PFSK-1 (cell line): ENCODE measurements at regions not wholly inside any gene's neighbourhood (a gene's known extent, or its start where the extent isn't known, plus 50 kb on each side); places are given as distances from the start of the nearest gene placed in this dataset.

Experiments
- FOXP2 ChIP-seq: optimal IDR thresholded peaks from 2 replicates; pipeline ENCODE3; 2011; ENCODE audit warnings: borderline replicate concordance, control low read depth, inconsistent platforms; ENCODE audit not compliant: insufficient read depth; ENCODE audit errors: extremely low read length, extremely low read depth
- POLR2AphosphoS5 ChIP-seq: IDR thresholded peaks from 2 replicates; pipeline ENCODE4 v1.6.1; 2012; ENCODE audit warnings: low read depth, mild to moderate bottlenecking, control low read depth, low read length, moderate library complexity
- SIN3A ChIP-seq: IDR thresholded peaks from 2 replicates; pipeline ENCODE4 v1.6.1; 2012; ENCODE audit warnings: mild to moderate bottlenecking, low read length, moderate library complexity, borderline replicate concordance; ENCODE audit not compliant: insufficient read depth
- TAF1 ChIP-seq: IDR thresholded peaks from 2 replicates; pipeline ENCODE4 v1.6.1; 2012; ENCODE audit warnings: low read length, control low read depth, borderline replicate concordance; ENCODE audit not compliant: insufficient read depth
- TF ChIP-seq, protein P1 (sequence below), 2 experiments: IDR thresholded peaks; 2 replicates each; pipeline versions ENCODE4 v1.6.1 to v1.8.0; 2011 to 2012; ENCODE audit warnings: low read depth in 2 of 2, low read length in 2 of 2, control low read depth in 1 of 2, inconsistent platforms in 1 of 2, mild to moderate bottlenecking in 1 of 2, moderate library complexity in 1 of 2; ENCODE audit not compliant: insufficient read depth in 1 of 2

DNA sequence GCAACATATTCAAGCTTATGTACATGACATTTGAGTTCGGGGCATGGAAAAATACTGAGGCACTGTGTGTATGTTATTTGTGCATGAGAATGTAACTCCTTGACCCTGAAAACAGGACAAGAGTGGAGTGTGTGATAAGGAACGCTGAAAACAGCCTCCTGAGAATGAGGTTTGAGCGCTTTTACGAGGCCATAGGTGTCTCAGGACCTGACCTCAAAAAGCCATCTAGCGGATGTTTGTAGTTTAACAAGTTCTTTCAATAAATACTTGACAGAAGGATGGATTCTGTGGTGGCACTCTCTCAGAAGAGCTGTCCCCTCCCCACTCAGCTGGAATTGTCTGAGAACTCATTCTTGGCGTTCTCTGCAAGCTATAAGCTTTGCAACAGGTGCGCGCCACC is 350.5 kb upstream of the TMTC1 start:
- TF ChIP-seq, protein P1, sequence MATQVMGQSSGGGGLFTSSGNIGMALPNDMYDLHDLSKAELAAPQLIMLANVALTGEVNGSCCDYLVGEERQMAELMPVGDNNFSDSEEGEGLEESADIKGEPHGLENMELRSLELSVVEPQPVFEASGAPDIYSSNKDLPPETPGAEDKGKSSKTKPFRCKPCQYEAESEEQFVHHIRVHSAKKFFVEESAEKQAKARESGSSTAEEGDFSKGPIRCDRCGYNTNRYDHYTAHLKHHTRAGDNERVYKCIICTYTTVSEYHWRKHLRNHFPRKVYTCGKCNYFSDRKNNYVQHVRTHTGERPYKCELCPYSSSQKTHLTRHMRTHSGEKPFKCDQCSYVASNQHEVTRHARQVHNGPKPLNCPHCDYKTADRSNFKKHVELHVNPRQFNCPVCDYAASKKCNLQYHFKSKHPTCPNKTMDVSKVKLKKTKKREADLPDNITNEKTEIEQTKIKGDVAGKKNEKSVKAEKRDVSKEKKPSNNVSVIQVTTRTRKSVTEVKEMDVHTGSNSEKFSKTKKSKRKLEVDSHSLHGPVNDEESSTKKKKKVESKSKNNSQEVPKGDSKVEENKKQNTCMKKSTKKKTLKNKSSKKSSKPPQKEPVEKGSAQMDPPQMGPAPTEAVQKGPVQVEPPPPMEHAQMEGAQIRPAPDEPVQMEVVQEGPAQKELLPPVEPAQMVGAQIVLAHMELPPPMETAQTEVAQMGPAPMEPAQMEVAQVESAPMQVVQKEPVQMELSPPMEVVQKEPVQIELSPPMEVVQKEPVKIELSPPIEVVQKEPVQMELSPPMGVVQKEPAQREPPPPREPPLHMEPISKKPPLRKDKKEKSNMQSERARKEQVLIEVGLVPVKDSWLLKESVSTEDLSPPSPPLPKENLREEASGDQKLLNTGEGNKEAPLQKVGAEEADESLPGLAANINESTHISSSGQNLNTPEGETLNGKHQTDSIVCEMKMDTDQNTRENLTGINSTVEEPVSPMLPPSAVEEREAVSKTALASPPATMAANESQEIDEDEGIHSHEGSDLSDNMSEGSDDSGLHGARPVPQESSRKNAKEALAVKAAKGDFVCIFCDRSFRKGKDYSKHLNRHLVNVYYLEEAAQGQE (IDR thresholded peaks at IDR 0.05; ENCODE audit: insufficient read depth in 1 of 2, low read depth in 2 of 2, low read length in 2 of 2) = no peak
- TF ChIP-seq FOXP2 = no peak
- no peak for TF ChIP-seq POLR2AphosphoS5
- TF ChIP-seq SIN3A = no peak
- TF ChIP-seq TAF1 = no peak

DNA sequence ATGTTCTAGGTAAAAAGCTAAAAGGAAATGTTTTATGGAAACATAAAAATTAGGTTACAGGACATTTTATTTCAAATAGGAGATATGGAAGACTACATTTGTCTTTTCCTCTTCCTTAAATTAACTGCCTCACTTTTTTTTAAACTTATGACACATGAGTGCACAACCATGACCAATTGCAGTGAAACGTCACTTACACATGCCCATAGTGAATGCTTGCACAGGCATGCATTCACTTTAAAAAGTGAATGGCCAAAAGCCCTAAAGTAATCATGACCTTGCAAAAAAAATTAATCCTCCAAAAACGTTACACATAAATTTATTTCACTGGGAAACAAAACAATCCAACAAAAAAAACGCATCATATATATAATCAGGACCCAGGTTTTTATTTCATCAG is 343.2 kb upstream of the TMTC1 start:
- no peak for TF ChIP-seq TAF1
- TF ChIP-seq SIN3A = no peak
- TF ChIP-seq, protein P1 (IDR thresholded peaks at IDR 0.05; ENCODE audit: insufficient read depth in 1 of 2, low read depth in 2 of 2, low read length in 2 of 2) = no peak
- TF ChIP-seq POLR2AphosphoS5 = no peak
- no peak for TF ChIP-seq FOXP2

DNA sequence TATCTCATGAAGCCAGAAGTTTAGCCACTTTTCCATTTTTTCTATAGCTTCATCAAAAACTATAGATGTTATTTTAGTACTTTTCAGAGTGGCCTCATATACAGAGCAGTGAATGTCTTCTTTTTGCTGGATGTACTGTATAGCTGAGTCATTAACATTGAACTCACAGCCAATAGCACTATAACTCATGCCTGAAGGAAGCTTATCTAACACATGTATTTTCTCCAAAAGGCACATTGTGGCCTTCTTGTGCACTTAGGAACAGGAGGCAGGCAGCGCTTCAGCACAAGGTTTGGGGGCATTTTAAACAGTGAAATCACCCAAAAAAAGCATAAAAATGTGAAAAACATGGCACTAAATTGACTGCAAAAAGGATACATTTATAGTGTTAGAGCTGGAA is 336.8 kb upstream of the TMTC1 start:
- TF ChIP-seq POLR2AphosphoS5 (no peak), SIN3A (no peak), TAF1 (no peak), FOXP2 (no peak)
- TF ChIP-seq, protein P1 (IDR thresholded peaks at IDR 0.05; ENCODE audit: insufficient read depth in 1 of 2, low read depth in 2 of 2, low read length in 2 of 2) = no peak

DNA sequence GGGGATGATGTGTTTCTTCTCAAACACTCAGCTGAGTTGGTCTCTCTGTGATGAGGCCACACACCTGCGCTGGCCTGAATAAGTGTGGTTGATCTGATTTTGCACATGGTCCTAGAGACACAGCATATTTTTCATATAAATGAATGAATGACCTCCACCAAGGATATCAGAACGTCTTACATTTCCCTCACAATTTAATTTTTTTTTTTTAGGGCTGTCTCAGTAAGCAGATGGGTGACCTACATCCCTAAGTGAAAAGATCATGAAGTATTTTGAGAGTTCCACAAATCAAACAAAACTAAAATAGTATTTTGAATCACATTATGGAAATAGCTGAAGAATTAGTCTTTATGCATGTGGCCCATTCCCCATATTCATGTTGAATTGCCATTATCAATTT is 333.7 kb upstream of the TMTC1 start:
- no peak for TF ChIP-seq TAF1
- no peak for TF ChIP-seq POLR2AphosphoS5
- TF ChIP-seq, protein P1 (IDR thresholded peaks at IDR 0.05; ENCODE audit: insufficient read depth in 1 of 2, low read depth in 2 of 2, low read length in 2 of 2) = no peak
- TF ChIP-seq SIN3A = no peak
- TF ChIP-seq FOXP2 = no peak

DNA sequence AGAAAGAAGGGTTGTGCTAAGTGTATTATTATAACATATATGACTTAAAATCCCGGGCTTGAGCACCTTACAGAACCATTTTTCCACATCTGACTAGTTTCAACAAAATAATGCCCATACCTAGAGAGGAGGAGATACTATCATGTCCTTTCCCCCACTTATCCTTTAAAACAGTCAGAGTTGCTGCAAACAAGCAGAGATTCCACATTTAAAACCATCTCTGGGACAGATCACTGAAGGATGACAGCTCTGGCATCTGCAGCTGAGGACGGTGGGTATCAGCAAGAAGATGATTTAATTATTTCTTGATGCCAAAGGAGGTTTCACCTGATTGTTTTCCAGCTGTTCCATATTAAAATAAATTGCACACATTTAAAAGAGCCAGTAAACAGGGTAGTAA is 328.0 kb upstream of the TMTC1 start:
- TF ChIP-seq POLR2AphosphoS5 (no peak), TAF1 (no peak), FOXP2 (no peak), SIN3A (no peak)
- TF ChIP-seq, protein P1 (IDR thresholded peaks at IDR 0.05; ENCODE audit: insufficient read depth in 1 of 2, low read depth in 2 of 2, low read length in 2 of 2) = no peak
